ENCODE measurements at regions not wholly inside any gene's neighbourhood (a gene's known extent, or its start where the extent isn't known, plus 50 kb on each side); places are given as distances from the start of the nearest gene placed in this dataset.

GRCh38 chr2:13193900-13194299 is 477.2 kb downstream of the TRIB2 start:
- no CpG with 5 or more reads among the region's 1 CpG for WGBS (ENCODE audit: insufficient coverage)
- Histone ChIP-seq H3K27ac (ENCODE audit: insufficient read depth in 1 of 2, low read depth in 1 of 2, low read length in 2 of 2, poor library complexity in 1 of 2, severe bottlenecking in 2 of 2) (no peak overlapping the region), H3K4me3 (ENCODE audit: control insufficient read depth in 1 of 7, extremely low read depth in 1 of 7, insufficient read depth in 4 of 7, low read depth in 2 of 7, low read length in 6 of 7) (no peak overlapping the region), H3K4me1 (ENCODE audit: control extremely low read depth in 1 of 4, control insufficient read depth in 4 of 4, insufficient read depth in 4 of 4, low read length in 3 of 4) (no peaks in the 10 kb centered on the region), H3K27me3 (replicated peaks in 2 of 5; ENCODE audit: control insufficient read depth in 4 of 5, insufficient read depth in 5 of 5, low read length in 4 of 5) (peaks cover 0 to 2% (median 0%) of the 10 kb centered on the region in 5 experiments), H3K36me3 (ENCODE audit: control insufficient read depth in 4 of 4, insufficient read depth in 4 of 4, low read length in 3 of 4) (no peaks in the 10 kb centered on the region), H3K9me3 (ENCODE audit: control extremely low read depth in 1 of 5, control insufficient read depth in 4 of 5, insufficient read depth in 2 of 5, low read depth in 1 of 5, low read length in 4 of 5) (no peaks in the 10 kb centered on the region)
- peak; percentile 7 to 24 (median 9) for DNase-seq
- POLR2A ChIA-PET, result no interaction called here
- CTCF ChIA-PET, result no interaction called here

GRCh38 chr2:13195270-13195669 is 478.5 kb downstream of the TRIB2 start:
- POLR2A ChIA-PET, result no interaction called here
- WGBS (ENCODE audit: insufficient coverage), result no CpG with 5 or more reads among the region's 1 CpG
- H3K4me3 ChIP-seq (ENCODE audit: control insufficient read depth in 1 of 7, extremely low read depth in 1 of 7, insufficient read depth in 4 of 7, low read depth in 2 of 7, low read length in 6 of 7), result no peak overlapping the region

GRCh38 chr2:13197248-13197647 is 480.5 kb downstream of the TRIB2 start:
- no peak overlapping the region for H3K27ac ChIP-seq (ENCODE audit: insufficient read depth in 1 of 2, low read depth in 1 of 2, low read length in 2 of 2, poor library complexity in 1 of 2, severe bottlenecking in 2 of 2)
- no peaks in the 10 kb centered on the region for H3K36me3 ChIP-seq (ENCODE audit: control insufficient read depth in 4 of 4, insufficient read depth in 4 of 4, low read length in 3 of 4)
- H3K27me3 ChIP-seq (replicated peaks in 2 of 5; ENCODE audit: control insufficient read depth in 4 of 5, insufficient read depth in 5 of 5, low read length in 4 of 5), result no peaks in the 10 kb centered on the region
- no peak overlapping the region for H3K4me3 ChIP-seq (ENCODE audit: control insufficient read depth in 1 of 7, extremely low read depth in 1 of 7, insufficient read depth in 4 of 7, low read depth in 2 of 7, low read length in 6 of 7)
- POLR2A ChIA-PET, result no interaction called here
- no peaks in the 10 kb centered on the region for H3K4me1 ChIP-seq (ENCODE audit: control extremely low read depth in 1 of 4, control insufficient read depth in 4 of 4, insufficient read depth in 4 of 4, low read length in 3 of 4)
- 83% methylated on average over 1 of the region's 1 CpG for WGBS (ENCODE audit: insufficient coverage)
- H3K9me3 ChIP-seq (ENCODE audit: control extremely low read depth in 1 of 5, control insufficient read depth in 4 of 5, insufficient read depth in 2 of 5, low read depth in 1 of 5, low read length in 4 of 5), result no peaks in the 10 kb centered on the region
- no peak for DNase-seq
- CTCF ChIA-PET, result no interaction called here

More at GRCh38 chr2:13195270-13195669, 478.5 kb downstream of the TRIB2 start:
- Histone ChIP-seq H3K9me3 (ENCODE audit: control extremely low read depth in 1 of 5, control insufficient read depth in 4 of 5, insufficient read depth in 2 of 5, low read depth in 1 of 5, low read length in 4 of 5) (no peaks in the 10 kb centered on the region), H3K27ac (ENCODE audit: insufficient read depth in 1 of 2, low read depth in 1 of 2, low read length in 2 of 2, poor library complexity in 1 of 2, severe bottlenecking in 2 of 2) (no peak overlapping the region), H3K4me1 (ENCODE audit: control extremely low read depth in 1 of 4, control insufficient read depth in 4 of 4, insufficient read depth in 4 of 4, low read length in 3 of 4) (no peaks in the 10 kb centered on the region), H3K27me3 (replicated peaks in 2 of 5; ENCODE audit: control insufficient read depth in 4 of 5, insufficient read depth in 5 of 5, low read length in 4 of 5) (no peaks in the 10 kb centered on the region), H3K36me3 (ENCODE audit: control insufficient read depth in 4 of 4, insufficient read depth in 4 of 4, low read length in 3 of 4) (no peaks in the 10 kb centered on the region)
- CTCF ChIA-PET, result no interaction called here
- no peak for DNase-seq

GRCh38 chr2:13201924-13202323 is 485.2 kb downstream of the TRIB2 start:
- Histone ChIP-seq H3K27me3 (replicated peaks in 2 of 5; ENCODE audit: control insufficient read depth in 4 of 5, insufficient read depth in 5 of 5, low read length in 4 of 5) (no peaks in the 10 kb centered on the region), H3K27ac (ENCODE audit: insufficient read depth in 1 of 2, low read depth in 1 of 2, low read length in 2 of 2, poor library complexity in 1 of 2, severe bottlenecking in 2 of 2) (no peak overlapping the region), H3K4me1 (ENCODE audit: control extremely low read depth in 1 of 4, control insufficient read depth in 4 of 4, insufficient read depth in 4 of 4, low read length in 3 of 4) (no peaks in the 10 kb centered on the region), H3K4me3 (ENCODE audit: control insufficient read depth in 1 of 7, extremely low read depth in 1 of 7, insufficient read depth in 4 of 7, low read depth in 2 of 7, low read length in 6 of 7) (no peak overlapping the region), H3K36me3 (ENCODE audit: control insufficient read depth in 4 of 4, insufficient read depth in 4 of 4, low read length in 3 of 4) (no peaks in the 10 kb centered on the region), H3K9me3 (ENCODE audit: control extremely low read depth in 1 of 5, control insufficient read depth in 4 of 5, insufficient read depth in 2 of 5, low read depth in 1 of 5, low read length in 4 of 5) (no peaks in the 10 kb centered on the region)
- WGBS (ENCODE audit: insufficient coverage), result no CpG with 5 or more reads among the region's 2 CpGs
- CTCF ChIA-PET, result no interaction called here
- POLR2A ChIA-PET, result no interaction called here
- no peak for DNase-seq

GRCh38 chr2:13212115-13212514 is 495.4 kb downstream of the TRIB2 start:
- Histone ChIP-seq H3K36me3 (ENCODE audit: control insufficient read depth in 4 of 4, insufficient read depth in 4 of 4, low read length in 3 of 4) (no peaks in the 10 kb centered on the region), H3K27me3 (replicated peaks in 2 of 5; ENCODE audit: control insufficient read depth in 4 of 5, insufficient read depth in 5 of 5, low read length in 4 of 5) (no peaks in the 10 kb centered on the region), H3K9me3 (ENCODE audit: control extremely low read depth in 1 of 5, control insufficient read depth in 4 of 5, insufficient read depth in 2 of 5, low read depth in 1 of 5, low read length in 4 of 5) (no peaks in the 10 kb centered on the region), H3K4me3 (ENCODE audit: control insufficient read depth in 1 of 7, extremely low read depth in 1 of 7, insufficient read depth in 4 of 7, low read depth in 2 of 7, low read length in 6 of 7) (no peak overlapping the region), H3K27ac (ENCODE audit: insufficient read depth in 1 of 2, low read depth in 1 of 2, low read length in 2 of 2, poor library complexity in 1 of 2, severe bottlenecking in 2 of 2) (no peak overlapping the region), H3K4me1 (ENCODE audit: control extremely low read depth in 1 of 4, control insufficient read depth in 4 of 4, insufficient read depth in 4 of 4, low read length in 3 of 4) (no peaks in the 10 kb centered on the region)
- no peak for DNase-seq
- POLR2A ChIA-PET, result no interaction called here
- CTCF ChIA-PET, result no interaction called here

GRCh38 chr2:13218205-13218604 is 501.5 kb downstream of the TRIB2 start:
- no peaks in the 10 kb centered on the region for H3K9me3 ChIP-seq (ENCODE audit: control extremely low read depth in 1 of 5, control insufficient read depth in 4 of 5, insufficient read depth in 2 of 5, low read depth in 1 of 5, low read length in 4 of 5)
- no peaks in the 10 kb centered on the region for H3K36me3 ChIP-seq (ENCODE audit: control insufficient read depth in 4 of 4, insufficient read depth in 4 of 4, low read length in 3 of 4)
- DNase-seq, result no peak
- no peaks in the 10 kb centered on the region for H3K4me1 ChIP-seq (ENCODE audit: control extremely low read depth in 1 of 4, control insufficient read depth in 4 of 4, insufficient read depth in 4 of 4, low read length in 3 of 4)
- H3K27ac ChIP-seq (ENCODE audit: insufficient read depth in 1 of 2, low read depth in 1 of 2, low read length in 2 of 2, poor library complexity in 1 of 2, severe bottlenecking in 2 of 2), result no peak overlapping the region
- POLR2A ChIA-PET, result no interaction called here
- no peaks in the 10 kb centered on the region for H3K27me3 ChIP-seq (replicated peaks in 2 of 5; ENCODE audit: control insufficient read depth in 4 of 5, insufficient read depth in 5 of 5, low read length in 4 of 5)
- CTCF ChIA-PET, result no interaction called here
- no peak overlapping the region for H3K4me3 ChIP-seq (ENCODE audit: control insufficient read depth in 1 of 7, extremely low read depth in 1 of 7, insufficient read depth in 4 of 7, low read depth in 2 of 7, low read length in 6 of 7)

- Histone ChIP-seq H3K36me3 (ENCODE audit: control insufficient read depth in 4 of 4, insufficient read depth in 4 of 4, low read length in 3 of 4) (no peaks in the 10 kb centered on the region), H3K4me1 (ENCODE audit: control extremely low read depth in 1 of 4, control insufficient read depth in 4 of 4, insufficient read depth in 4 of 4, low read length in 3 of 4) (no peaks in the 10 kb centered on the region), H3K27me3 (replicated peaks in 2 of 5; ENCODE audit: control insufficient read depth in 4 of 5, insufficient read depth in 5 of 5, low read length in 4 of 5) (no peaks in the 10 kb centered on the region), H3K9me3 (ENCODE audit: control extremely low read depth in 1 of 5, control insufficient read depth in 4 of 5, insufficient read depth in 2 of 5, low read depth in 1 of 5, low read length in 4 of 5) (no peaks in the 10 kb centered on the region), H3K4me3 (ENCODE audit: control insufficient read depth in 1 of 7, extremely low read depth in 1 of 7, insufficient read depth in 4 of 7, low read depth in 2 of 7, low read length in 6 of 7) (no peak overlapping the region), H3K27ac (ENCODE audit: insufficient read depth in 1 of 2, low read depth in 1 of 2, low read length in 2 of 2, poor library complexity in 1 of 2, severe bottlenecking in 2 of 2) (no peak overlapping the region)
- 87% methylated on average over 3 of the region's 5 CpGs for WGBS (ENCODE audit: insufficient coverage)
- ChIA-PET POLR2A (no interaction called here), CTCF (no interaction called here)
- DNase-seq, result no peak
These were observed 510.8 kb downstream of the TRIB2 start for GRCh38 chr2:13227578-13227977.

- Histone ChIP-seq H3K9me3 (ENCODE audit: control extremely low read depth in 1 of 5, control insufficient read depth in 4 of 5, insufficient read depth in 2 of 5, low read depth in 1 of 5, low read length in 4 of 5) (no peaks in the 10 kb centered on the region), H3K36me3 (ENCODE audit: control insufficient read depth in 4 of 4, insufficient read depth in 4 of 4, low read length in 3 of 4) (no peaks in the 10 kb centered on the region), H3K4me1 (ENCODE audit: control extremely low read depth in 1 of 4, control insufficient read depth in 4 of 4, insufficient read depth in 4 of 4, low read length in 3 of 4) (no peaks in the 10 kb centered on the region), H3K27ac (ENCODE audit: insufficient read depth in 1 of 2, low read depth in 1 of 2, low read length in 2 of 2, poor library complexity in 1 of 2, severe bottlenecking in 2 of 2) (no peak overlapping the region), H3K27me3 (replicated peaks in 2 of 5; ENCODE audit: control insufficient read depth in 4 of 5, insufficient read depth in 5 of 5, low read length in 4 of 5) (no peaks in the 10 kb centered on the region), H3K4me3 (ENCODE audit: control insufficient read depth in 1 of 7, extremely low read depth in 1 of 7, insufficient read depth in 4 of 7, low read depth in 2 of 7, low read length in 6 of 7) (no peak overlapping the region)
- WGBS (ENCODE audit: insufficient coverage), result 80% methylated on average over 1 of the region's 1 CpG
- POLR2A ChIA-PET, result no interaction called here
- CTCF ChIA-PET, result no interaction called here
- DNase-seq, result no peak
These were observed 513.5 kb downstream of the TRIB2 start for GRCh38 chr2:13230221-13230620.

Measured in common myeloid progenitor, CD34-positive (primary cell).